HCT116 (cell line): ENCODE measurements at regions not wholly inside any gene's neighbourhood (a gene's known extent, or its start where the extent isn't known, plus 50 kb on each side); places are given as distances from the start of the nearest gene placed in this dataset.

Experiments used
- ATAC-seq: fragments of 200-7000 bp; cut with Tn5 transposase; 2 replicates; pipeline ENCODE4 v1.9.1; 2020; ENCODE audit warnings: mild to moderate bottlenecking, moderate library complexity
- BruUV-seq: library from RNA; stranded (reverse); fragments of 400-500 nt; replicated peaks from 2 replicates; lab custom pipeline; 2021; lab: Mats Ljungman, UMichigan
- CTCF ChIA-PET: fragments of 300-600 bp; sonication (Branson Sonifier 250); formaldehyde crosslinking; loops from one replicate; lab custom pipeline; 2021; ENCODE audit warnings: antibody characterized with exemption; lab: Charles Lee
- POLR2A ChIA-PET: fragments of 300-600, 350-600 bp; sonication (Branson Sonifier 250); formaldehyde crosslinking; loops from one replicate; lab custom pipeline; 2021; ENCODE audit warnings: antibody characterized with exemption; lab: Charles Lee
- RAD21 ChIA-PET, 2 experiments: fragments of 300-600 bp; sonication (Branson Sonifier 250); formaldehyde crosslinking; loops; one replicate each; lab custom pipeline; 2023; ENCODE audit warnings: low total read pairs in 2 of 2; ENCODE audit not compliant: uncharacterized antibody in 2 of 2, unreplicated experiment in 2 of 2, low non-redundant PET in 1 of 2; lab: Charles Lee
- DNase-seq: peaks from one replicate; pipeline ENCODE4 v3.0.0-alpha.2; 2010; ENCODE audit warnings: low read depth, low spot score
- H2AFZ ChIP-seq: fragments of 200-600 bp; shearing (Covaris generic), sonication (generic); 2 replicates; pipeline ENCODE4 v1.6.1; 2017; ENCODE audit warnings: low read depth, mixed run types, mixed read lengths, antibody characterized with exemption, low read length; ENCODE audit not compliant: poor library complexity, severe bottlenecking
- H3K27ac ChIP-seq: 2 replicates; pipeline ENCODE4 v1.5.1; 2012; ENCODE audit warnings: low read depth, low read length
- H3K27me3 ChIP-seq: fragments of 200-600 bp; sonication (generic); 2 replicates; pipeline ENCODE4 v1.6.1; 2016; ENCODE audit warnings: mixed run types, low read length, mixed read lengths; ENCODE audit not compliant: insufficient read depth
- H3K36me3 ChIP-seq, 2 experiments: fragments of 200-500 bp in 1 of 2; fragments of 200-600 bp in 1 of 2; sonication (Bioruptor generic) in 1 of 2; sonication (generic) in 1 of 2; 2 replicates each; pipeline versions ENCODE4 v1.5.1 to v1.6.1; 2014 to 2016; ENCODE audit warnings: low read length in 2 of 2, inconsistent platforms in 1 of 2, mixed read lengths in 1 of 2, mixed run types in 1 of 2; ENCODE audit not compliant: insufficient read depth in 2 of 2, control insufficient read depth in 1 of 2
- H3K4me1 ChIP-seq, 2 experiments: fragments of 200-600 bp in 1 of 2; sonication (generic) in 1 of 2; 2 replicates each; pipeline versions ENCODE4 v1.5.1 to v1.6.1; 2012 to 2017; ENCODE audit warnings: low read length in 2 of 2, inconsistent platforms in 1 of 2, mild to moderate bottlenecking in 1 of 2, mixed read lengths in 1 of 2, mixed run types in 1 of 2, moderate library complexity in 1 of 2; ENCODE audit not compliant: insufficient read depth in 2 of 2, control insufficient read depth in 1 of 2
- H3K4me2 ChIP-seq: fragments of 200-600 bp; sonication (generic); 2 replicates; pipeline ENCODE4 v1.6.1; 2017; ENCODE audit warnings: mixed run types, low read length, mixed read lengths
- H3K4me3 ChIP-seq, 2 experiments: fragments of 200-600 bp in 1 of 2; sonication (generic) in 1 of 2; replicated peaks in 1 of 2; 2 replicates each; pipeline ENCODE4 v1.5.1; 2011 to 2016; ENCODE audit warnings: low read length in 2 of 2, control low read depth in 1 of 2, low read depth in 1 of 2, mild to moderate bottlenecking in 1 of 2, mixed read lengths in 1 of 2, mixed run types in 1 of 2
- H3K79me2 ChIP-seq: fragments of 200-600 bp; sonication (generic); 2 replicates; pipeline ENCODE4 v1.6.1; 2017; ENCODE audit warnings: mild to moderate bottlenecking, mixed run types, low read length, moderate library complexity, mixed read lengths; ENCODE audit not compliant: insufficient read depth
- H3K9ac ChIP-seq: fragments of 200-600 bp; sonication (generic); 2 replicates; pipeline ENCODE4 v1.6.1; 2016; ENCODE audit warnings: low read length, mixed read lengths
- H3K9me2 ChIP-seq: fragments of 200-600 bp; sonication (generic), shearing (Covaris generic); 2 replicates; pipeline ENCODE4 v1.6.1; 2017; ENCODE audit warnings: mixed run types, mild to moderate bottlenecking, moderate library complexity; ENCODE audit not compliant: insufficient read depth
- H3K9me3 ChIP-seq, 2 experiments: fragments of 200-500 bp in 1 of 2; fragments of 200-600 bp in 1 of 2; sonication (Bioruptor generic) in 1 of 2; sonication (generic) in 1 of 2; 2 replicates each; pipeline ENCODE4 v1.6.1; 2014 to 2017; ENCODE audit warnings: low read length in 2 of 2, mixed read lengths in 2 of 2, inconsistent platforms in 1 of 2, low read depth in 1 of 2, mild to moderate bottlenecking in 1 of 2, mixed run types in 1 of 2, moderate library complexity in 1 of 2; ENCODE audit not compliant: control insufficient read depth in 1 of 2, insufficient read depth in 1 of 2
- H4K20me1 ChIP-seq: fragments of 200-600 bp; sonication (generic), shearing (Covaris generic); 2 replicates; pipeline ENCODE4 v1.6.1; 2017; ENCODE audit warnings: mixed run types, mild to moderate bottlenecking, moderate library complexity; ENCODE audit not compliant: insufficient read depth
- CBX3 ChIP-seq: IDR thresholded peaks from 2 replicates; pipeline ENCODE4 v1.6.1; 2012; ENCODE audit warnings: low read depth
- JUND ChIP-seq: IDR thresholded peaks from 2 replicates; pipeline ENCODE4 v1.6.1; 2012
- POLR2A ChIP-seq: IDR thresholded peaks from 2 replicates; pipeline ENCODE4 v1.7.0; 2011; ENCODE audit warnings: borderline replicate concordance; ENCODE audit not compliant: insufficient read depth, insufficient read length; ENCODE audit errors: extremely low read depth
- POLR2AphosphoS5 ChIP-seq: IDR thresholded peaks from 2 replicates; pipeline ENCODE4 v1.6.1; 2011; ENCODE audit warnings: mild to moderate bottlenecking, low read depth, low read length, moderate library complexity
- YY1 ChIP-seq: IDR thresholded peaks from 2 replicates; pipeline ENCODE4 v1.6.1; 2011; ENCODE audit warnings: low read length, low read depth, moderate library complexity, mild to moderate bottlenecking; ENCODE audit not compliant: insufficient replicate concordance; ENCODE audit errors: extremely low read depth
- ZBTB33 ChIP-seq: IDR thresholded peaks from 2 replicates; pipeline ENCODE4 v1.6.1; 2011; ENCODE audit warnings: mild to moderate bottlenecking, low read length, moderate library complexity; ENCODE audit not compliant: insufficient replicate concordance; ENCODE audit errors: extremely low read depth
- ZNF274 ChIP-seq: fragments of 200-500 bp; sonication (Bioruptor generic); IDR thresholded peaks from 2 replicates; pipeline ENCODE4 v1.6.1; 2014; ENCODE audit warnings: mild to moderate bottlenecking, low read depth, low read length, inconsistent platforms
- intact Hi-C: fragments of 100-400 bp; cut with micrococcal nuclease; formaldehyde crosslinking; loops from 2 replicates; pipeline ENCODE4 v1.10.0; 2022

GRCh38 chr2:239590995-239591915 lies 190.4 kb upstream of the HDAC4 start:
- no peak overlapping the region for H2AFZ ChIP-seq

More at GRCh38 chr2:239590995-239591915, 190.4 kb upstream of the HDAC4 start:
- POLR2A ChIA-PET = no interaction called here
- H3K9me2 ChIP-seq = no peaks in the 10 kb centered on the region
- RAD21 ChIA-PET = no interaction called here
- intact Hi-C loops = no loop called here
- ATAC-seq = no peak
- H3K4me3 ChIP-seq = no peak overlapping the region
- no peak overlapping the region for H3K4me2 ChIP-seq
- no peaks in the 10 kb centered on the region for H3K4me1 ChIP-seq
- CTCF ChIA-PET = no interaction called here
- H3K9ac ChIP-seq = no peak overlapping the region
- no peak overlapping the region for H3K27ac ChIP-seq
- no peaks in the 10 kb centered on the region for H3K79me2 ChIP-seq
- TF ChIP-seq POLR2A (no peak), ZNF274 (no peak), CBX3 (no peak), YY1 (no peak), POLR2AphosphoS5 (no peak), JUND (no peak), ZBTB33 (no peak)
- no peak for DNase-seq
- H3K9me3 ChIP-seq = no peaks in the 10 kb centered on the region; a peak in 2 of 4 replicates
- no peaks in the 10 kb centered on the region for H3K27me3 ChIP-seq
- BruUV-seq = no TSS peak
- no peaks in the 10 kb centered on the region for H3K36me3 ChIP-seq
- no peaks in the 10 kb centered on the region for H4K20me1 ChIP-seq
